CD14-positive monocyte (primary cell): ENCODE measurements at regions not wholly inside any gene's neighbourhood (a gene's known extent, or its start where the extent isn't known, plus 50 kb on each side); places are given as distances from the start of the nearest gene placed in this dataset.

ENCODE experiments used
- DNase-seq, 3 donors: peaks; one replicate each; pipeline ENCODE4 v3.0.0-alpha.2; 2011 to 2022
- H2AFZ ChIP-seq: 2 replicates; pipeline ENCODE4 v1.6.0; 2012; ENCODE audit warnings: mild to moderate bottlenecking, low read depth, low read length, inconsistent platforms; ENCODE audit not compliant: insufficient read depth, poor library complexity, severe bottlenecking
- H3K27ac ChIP-seq, 2 donors: 1 replicate in 1 of 2; 2 replicates in 1 of 2; pipeline ENCODE4 v1.5.1; 2012 to 2013; ENCODE audit warnings: low read length in 2 of 2, control low read depth in 1 of 2, inconsistent platforms in 1 of 2, low read depth in 1 of 2, mild to moderate bottlenecking in 1 of 2
- H3K27me3 ChIP-seq, 2 donors: one replicate each; pipeline versions ENCODE4 v1.6.0 to v1.6.1; 2011 to 2013; ENCODE audit warnings: low read length in 2 of 2; ENCODE audit not compliant: control insufficient read depth in 2 of 2, insufficient read depth in 2 of 2
- H3K36me3 ChIP-seq, 2 donors: replicated peaks in 1 of 2; 1 replicate in 1 of 2; 2 replicates in 1 of 2; pipeline versions ENCODE4 v1.5.1 to v1.6.1; 2012 to 2013; ENCODE audit warnings: low read length in 2 of 2, control low read depth in 1 of 2, inconsistent platforms in 1 of 2, mild to moderate bottlenecking in 1 of 2; ENCODE audit not compliant: insufficient read depth in 2 of 2, control insufficient read depth in 1 of 2
- H3K4me1 ChIP-seq, 2 donors: 1 replicate in 1 of 2; 2 replicates in 1 of 2; pipeline versions ENCODE4 v1.5.1 to v1.6.1; 2012 to 2013; ENCODE audit warnings: low read length in 2 of 2, control low read depth in 1 of 2, inconsistent platforms in 1 of 2, mild to moderate bottlenecking in 1 of 2, moderate library complexity in 1 of 2; ENCODE audit not compliant: insufficient read depth in 2 of 2, control insufficient read depth in 1 of 2
- H3K4me2 ChIP-seq: replicated peaks from 2 replicates; pipeline ENCODE3; 2012; ENCODE audit warnings: low read length, moderate library complexity, mild to moderate bottlenecking; ENCODE audit not compliant: poor library complexity, severe bottlenecking; ENCODE audit errors: extremely low read depth
- H3K4me3 ChIP-seq, 3 experiments: fragments of 200-600 bp in 1 of 3; sonication (generic) in 1 of 3; replicated peaks in 1 of 3; 1 replicate in 2 of 3; 2 replicates in 1 of 3; pipeline ENCODE4 v1.5.1; 2011 to 2013; ENCODE audit warnings: low read length in 3 of 3, mild to moderate bottlenecking in 3 of 3, control low read depth in 2 of 3, low read depth in 2 of 3, inconsistent platforms in 1 of 3, moderate library complexity in 1 of 3
- H3K79me2 ChIP-seq: 2 replicates; pipeline ENCODE4 v1.6.0; 2012; ENCODE audit warnings: mild to moderate bottlenecking, control low read depth, inconsistent platforms, low read length, moderate library complexity; ENCODE audit not compliant: insufficient read depth
- H3K9ac ChIP-seq: 2 replicates; pipeline ENCODE4 v1.6.0; 2017; ENCODE audit warnings: low read length, mild to moderate bottlenecking; ENCODE audit not compliant: insufficient read depth, poor library complexity, severe bottlenecking
- H3K9me3 ChIP-seq, 2 donors: replicated peaks in 1 of 2; 1 replicate in 1 of 2; 2 replicates in 1 of 2; pipeline versions ENCODE4 v1.5.1 to v1.6.1; 2012 to 2013; ENCODE audit warnings: low read length in 2 of 2, control low read depth in 1 of 2; ENCODE audit not compliant: control insufficient read depth in 1 of 2, insufficient read depth in 1 of 2
- H4K20me1 ChIP-seq: 2 replicates; pipeline ENCODE4 v1.6.0; 2012; ENCODE audit warnings: mild to moderate bottlenecking, low read length, control low read depth, moderate library complexity; ENCODE audit not compliant: insufficient read depth
- H3K27ac Mint-ChIP-seq, 7 donors: one replicate each; pipeline ENCODE4 v1.8.0; 2020; ENCODE audit warnings: mild to moderate bottlenecking in 7 of 7, mixed read lengths in 7 of 7, moderate library complexity in 6 of 7, inconsistent platforms in 2 of 7
- H3K27me3 Mint-ChIP-seq, 3 donors: one replicate each; pipeline ENCODE4 v1.8.0; 2021 to 2022; ENCODE audit warnings: low read depth in 3 of 3, mild to moderate bottlenecking in 3 of 3, mixed read lengths in 3 of 3, moderate library complexity in 3 of 3, inconsistent platforms in 1 of 3
- H3K36me3 Mint-ChIP-seq, 2 donors: one replicate each; pipeline ENCODE4 v1.8.0; 2020; ENCODE audit warnings: mixed read lengths in 2 of 2, inconsistent platforms in 1 of 2, mild to moderate bottlenecking in 1 of 2
- H3K4me1 Mint-ChIP-seq: one replicate; pipeline ENCODE4 v1.8.0; 2020; ENCODE audit warnings: mild to moderate bottlenecking, mixed read lengths
- H3K4me3 Mint-ChIP-seq, 2 donors: one replicate each; pipeline ENCODE4 v1.8.0; 2020; ENCODE audit warnings: mild to moderate bottlenecking in 2 of 2, mixed read lengths in 2 of 2, moderate library complexity in 1 of 2
- H3K9me3 Mint-ChIP-seq, 7 donors: one replicate each; pipeline ENCODE4 v1.8.0; 2020 to 2022; ENCODE audit warnings: mixed read lengths in 7 of 7, mild to moderate bottlenecking in 6 of 7, moderate library complexity in 6 of 7, inconsistent platforms in 2 of 7
- WGBS: methylation state at CpG from one replicate; pipeline ENCODE4 v1.1.5; 2013; ENCODE audit warnings: missing lambda C conversion rate; ENCODE audit not compliant: insufficient coverage; 5-methylcytosine and 5-hydroxymethylcytosine counted together
- intact Hi-C, 2 donors: fragments of 100-400 bp; cut with micrococcal nuclease; formaldehyde crosslinking; loops; one replicate each; pipeline versions ENCODE4 v1.15.0 to v1.15.1; 2023
- TF ChIP-seq, protein P1 (sequence below): fragments of 200-600 bp; IDR thresholded peaks from one replicate; pipeline ENCODE4 v1.8.0; 2022; ENCODE audit warnings: antibody characterized with exemption, mild to moderate bottlenecking

DNA sequence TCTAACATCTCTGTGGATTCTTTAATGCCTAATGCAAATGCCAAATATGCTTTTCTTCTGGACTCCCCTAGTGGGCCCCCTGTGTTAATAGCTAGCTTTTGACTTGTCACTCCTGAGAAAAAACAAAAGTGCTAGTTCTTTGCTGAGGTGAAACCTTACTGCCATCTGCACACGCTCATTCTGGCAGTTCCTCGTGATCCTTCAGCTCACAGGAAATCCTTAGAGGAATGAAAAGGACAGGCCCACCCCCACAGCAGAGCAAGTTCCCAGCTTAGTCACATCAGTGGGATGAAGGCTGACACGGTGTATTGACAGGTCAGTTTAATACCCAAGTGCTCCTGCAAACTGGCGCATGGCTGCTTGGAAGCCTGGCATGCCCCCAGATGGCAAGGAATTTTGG, 165.1 kb upstream of the ATP2B1 start:
- intact Hi-C loops = no loop called here
- Histone ChIP-seq H4K20me1 (no peaks in the 10 kb centered on the region), H3K79me2 (no peaks in the 10 kb centered on the region), H3K4me1 (peaks cover 0 to 9% of the 10 kb centered on the region in 2 donors), H3K4me3 (no peak overlapping the region), H3K27me3 (no peaks in the 10 kb centered on the region), H2AFZ (peak overlapping the region; percentile 37), H3K4me2 (no peak overlapping the region), H3K9ac (no peak overlapping the region), H3K9me3 (peaks cover 5 to 14% of the 10 kb centered on the region in 2 donors), H3K36me3 (no peaks in the 10 kb centered on the region), H3K27ac (no peak overlapping the region)
- 40% methylated on average over 4 of the region's 4 CpGs for WGBS
- no peak for DNase-seq
- Mint-ChIP-seq H3K4me3 (no peak overlapping the region), H3K9me3 (peaks cover 5 to 16% (median 12%) of the 10 kb centered on the region in 7 donors), H3K36me3 (peaks cover 0 to 3% of the 10 kb centered on the region in 2 donors), H3K27ac (peak overlapping the region in 1 of 7 donors; percentile 21), H3K27me3 (no peaks in the 10 kb centered on the region), H3K4me1 (peaks cover 9% of the 10 kb centered on the region)
- TF ChIP-seq, protein P1, sequence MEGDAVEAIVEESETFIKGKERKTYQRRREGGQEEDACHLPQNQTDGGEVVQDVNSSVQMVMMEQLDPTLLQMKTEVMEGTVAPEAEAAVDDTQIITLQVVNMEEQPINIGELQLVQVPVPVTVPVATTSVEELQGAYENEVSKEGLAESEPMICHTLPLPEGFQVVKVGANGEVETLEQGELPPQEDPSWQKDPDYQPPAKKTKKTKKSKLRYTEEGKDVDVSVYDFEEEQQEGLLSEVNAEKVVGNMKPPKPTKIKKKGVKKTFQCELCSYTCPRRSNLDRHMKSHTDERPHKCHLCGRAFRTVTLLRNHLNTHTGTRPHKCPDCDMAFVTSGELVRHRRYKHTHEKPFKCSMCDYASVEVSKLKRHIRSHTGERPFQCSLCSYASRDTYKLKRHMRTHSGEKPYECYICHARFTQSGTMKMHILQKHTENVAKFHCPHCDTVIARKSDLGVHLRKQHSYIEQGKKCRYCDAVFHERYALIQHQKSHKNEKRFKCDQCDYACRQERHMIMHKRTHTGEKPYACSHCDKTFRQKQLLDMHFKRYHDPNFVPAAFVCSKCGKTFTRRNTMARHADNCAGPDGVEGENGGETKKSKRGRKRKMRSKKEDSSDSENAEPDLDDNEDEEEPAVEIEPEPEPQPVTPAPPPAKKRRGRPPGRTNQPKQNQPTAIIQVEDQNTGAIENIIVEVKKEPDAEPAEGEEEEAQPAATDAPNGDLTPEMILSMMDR = no peak

DNA sequence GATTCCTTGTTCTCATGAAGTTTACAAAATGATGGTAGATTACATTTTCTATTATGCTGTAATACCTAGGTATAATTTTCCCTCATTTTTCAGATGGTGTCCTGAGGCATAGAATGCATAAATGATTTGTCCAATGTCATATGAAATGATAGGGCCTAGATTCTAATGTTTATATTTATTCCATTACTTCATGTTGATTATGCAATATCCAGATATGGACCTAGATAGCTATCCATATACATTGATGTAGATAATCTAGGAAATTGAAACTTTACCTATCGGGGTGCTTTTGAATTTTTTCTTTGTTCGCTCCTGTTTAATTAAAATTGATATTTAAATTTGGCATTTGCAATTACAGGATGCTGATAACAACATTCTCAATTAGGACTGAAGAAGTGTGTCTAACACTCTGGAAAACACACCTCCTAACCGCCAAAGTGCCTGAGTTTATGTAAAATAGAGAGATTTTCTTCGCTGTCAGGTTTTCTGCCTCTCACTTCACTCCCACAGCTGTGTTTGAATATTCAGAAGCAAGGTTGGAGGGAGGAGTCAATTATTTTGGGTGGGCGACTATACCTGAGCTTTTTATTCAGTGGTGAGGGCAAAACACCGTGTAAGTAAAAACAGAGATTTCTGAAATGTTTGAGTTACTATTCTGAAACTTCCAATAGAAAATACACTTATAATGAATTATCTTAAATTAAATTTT, 164.4 kb upstream of the ATP2B1 start:
- DNase-seq = no peak
- H3K4me2 ChIP-seq = no peak overlapping the region
- no peak overlapping the region for H3K4me3 ChIP-seq
- WGBS = no CpG with 5 or more reads among the region's 6 CpGs
- no peaks in the 10 kb centered on the region for H3K27me3 Mint-ChIP-seq
- intact Hi-C loops = no loop called here
- H3K79me2 ChIP-seq = no peaks in the 10 kb centered on the region
- no peak overlapping the region for H2AFZ ChIP-seq
- H3K27ac Mint-ChIP-seq = no peak overlapping the region
- peaks cover 7% of the 10 kb centered on the region for H3K4me1 Mint-ChIP-seq
- peaks cover 5 to 16% (median 12%) of the 10 kb centered on the region in 7 donors for H3K9me3 Mint-ChIP-seq
- H3K36me3 ChIP-seq = no peaks in the 10 kb centered on the region
- H3K9ac ChIP-seq = no peak overlapping the region
- no peaks in the 10 kb centered on the region for H4K20me1 ChIP-seq
- peaks cover 0 to 3% of the 10 kb centered on the region in 2 donors for H3K36me3 Mint-ChIP-seq
- no peak overlapping the region for H3K27ac ChIP-seq
- TF ChIP-seq, protein P1 = no peak
- H3K27me3 ChIP-seq = no peaks in the 10 kb centered on the region
- peaks cover 0 to 9% of the 10 kb centered on the region in 2 donors for H3K4me1 ChIP-seq
- peaks cover 5 to 14% of the 10 kb centered on the region in 2 donors for H3K9me3 ChIP-seq
- H3K4me3 Mint-ChIP-seq = no peak overlapping the region
